HEK293 (cell line): ENCODE measurements at regions not wholly inside any gene's neighbourhood (a gene's known extent, or its start where the extent isn't known, plus 50 kb on each side); places are given as distances from the start of the nearest gene placed in this dataset.

Source experiments
- CTCF ChIA-PET: fragments of 350-600 bp; formaldehyde crosslinking; extraction: SDS; loops from one replicate; lab custom pipeline; 2021; ENCODE audit warnings: antibody characterized with exemption; lab: Yijun Ruan, JAX
- POLR2A ChIA-PET: fragments of 300-600 bp; formaldehyde crosslinking; extraction: SDS; loops from one replicate; lab custom pipeline; 2020; ENCODE audit warnings: antibody characterized with exemption, inconsistent platforms; lab: Yijun Ruan, JAX
- H3K27ac ChIP-seq: fragments of 200-500 bp; sonication (Bioruptor generic); 2 replicates; pipeline ENCODE4 v1.5.1; 2014; ENCODE audit warnings: low read depth, low read length, control low read depth, inconsistent platforms; ENCODE audit errors: extremely low read depth
- H3K36me3 ChIP-seq, 2 experiments: fragments of 200-500 bp in 1 of 2; sonication (Bioruptor generic) in 1 of 2; 1 replicate in 1 of 2; 2 replicates in 1 of 2; pipeline ENCODE4 v1.5.1; 2014 to 2017; ENCODE audit warnings: inconsistent platforms in 2 of 2, low read length in 2 of 2; ENCODE audit not compliant: control insufficient read depth in 2 of 2, insufficient read depth in 1 of 2
- H3K4me1 ChIP-seq: fragments of 200-500 bp; sonication (Bioruptor generic); 2 replicates; pipeline ENCODE4 v1.5.1; 2014; ENCODE audit warnings: mild to moderate bottlenecking, low read length, inconsistent platforms; ENCODE audit not compliant: control insufficient read depth, insufficient read depth
- H3K4me3 ChIP-seq: 2 replicates; pipeline ENCODE4 v1.5.1; 2011; ENCODE audit warnings: low read depth, mild to moderate bottlenecking, control low read depth, low read length, moderate library complexity
- H3K9me3 ChIP-seq: fragments of 200-500 bp; sonication (Bioruptor generic); 2 replicates; pipeline ENCODE4 v1.5.1; 2014; ENCODE audit warnings: low read depth, low read length, inconsistent platforms; ENCODE audit not compliant: control insufficient read depth, insufficient read depth
- GLI4 ChIP-seq: fragments of 450-650 bp; formaldehyde crosslinking; IDR thresholded peaks from 2 replicates; pipeline ENCODE4 v1.5.1; 2016; ENCODE audit warnings: missing biosample characterization, missing genetic modification characterization
- INSM2 ChIP-seq: fragments of 450-650 bp; formaldehyde crosslinking; IDR thresholded peaks from 2 replicates; pipeline ENCODE4 v1.5.1; 2016; ENCODE audit warnings: missing biosample characterization, missing genetic modification characterization
- KLF16 ChIP-seq: fragments of 450-650 bp; formaldehyde crosslinking; IDR thresholded peaks from 2 replicates; pipeline ENCODE4 v1.5.1; 2017; ENCODE audit warnings: missing biosample characterization, missing genetic modification characterization
- KLF17 ChIP-seq: fragments of 450-650 bp; formaldehyde crosslinking; IDR thresholded peaks from 2 replicates; pipeline ENCODE4 v1.5.1; 2016; ENCODE audit warnings: missing biosample characterization, missing genetic modification characterization
- KLF7 ChIP-seq: fragments of 450-650 bp; formaldehyde crosslinking; IDR thresholded peaks from 2 replicates; pipeline ENCODE4 v1.5.1; 2016; ENCODE audit warnings: missing biosample characterization, missing genetic modification characterization, borderline replicate concordance
- OVOL3 ChIP-seq: fragments of 450-650 bp; formaldehyde crosslinking; IDR thresholded peaks from 2 replicates; pipeline ENCODE4 v1.5.1; 2016; ENCODE audit warnings: missing biosample characterization, missing genetic modification characterization
- PATZ1 ChIP-seq: fragments of 450-650 bp; formaldehyde crosslinking; IDR thresholded peaks from 2 replicates; pipeline ENCODE4 v1.5.1; 2016; ENCODE audit warnings: missing biosample characterization, missing genetic modification characterization
- SCRT1 ChIP-seq: fragments of 450-650 bp; formaldehyde crosslinking; IDR thresholded peaks from 2 replicates; pipeline ENCODE4 v1.5.1; 2016; ENCODE audit warnings: missing biosample characterization, missing genetic modification characterization, borderline replicate concordance
- WT1 ChIP-seq: fragments of 450-650 bp; formaldehyde crosslinking; IDR thresholded peaks from 2 replicates; pipeline ENCODE4 v1.5.1; 2016; ENCODE audit warnings: missing biosample characterization, missing genetic modification characterization
- ZBTB1 ChIP-seq: fragments of 450-650 bp; formaldehyde crosslinking; IDR thresholded peaks from 2 replicates; pipeline ENCODE4 v1.5.1; 2016; ENCODE audit warnings: missing biosample characterization, missing genetic modification characterization
- ZBTB7A ChIP-seq: fragments of 450-650 bp; formaldehyde crosslinking; IDR thresholded peaks from 2 replicates; pipeline ENCODE4 v1.5.1; 2016; ENCODE audit warnings: low read depth, missing biosample characterization, missing genetic modification characterization
- ZNF10 ChIP-seq: fragments of 450-650 bp; formaldehyde crosslinking; IDR thresholded peaks from 2 replicates; pipeline ENCODE4 v1.5.1; 2017; ENCODE audit warnings: missing biosample characterization, missing genetic modification characterization
- ZNF138 ChIP-seq: fragments of 450-650 bp; formaldehyde crosslinking; IDR thresholded peaks from 2 replicates; pipeline ENCODE4 v1.5.1; 2016; ENCODE audit warnings: missing biosample characterization, missing genetic modification characterization, borderline replicate concordance
- ZNF155 ChIP-seq: fragments of 450-650 bp; formaldehyde crosslinking; IDR thresholded peaks from 2 replicates; pipeline ENCODE4 v1.5.1; 2016; ENCODE audit warnings: missing biosample characterization, missing genetic modification characterization
- ZNF184 ChIP-seq: fragments of 450-650 bp; IDR thresholded peaks from 2 replicates; pipeline ENCODE4 v1.5.1; 2018; ENCODE audit warnings: missing biosample characterization, mild to moderate bottlenecking, missing genetic modification characterization
- ZNF239 ChIP-seq: fragments of 450-650 bp; formaldehyde crosslinking; IDR thresholded peaks from 2 replicates; pipeline ENCODE4 v1.5.1; 2016; ENCODE audit warnings: missing biosample characterization, missing genetic modification characterization
- ZNF248 ChIP-seq: fragments of 450-650 bp; formaldehyde crosslinking; IDR thresholded peaks from 2 replicates; pipeline ENCODE4 v1.5.1; 2017; ENCODE audit warnings: missing biosample characterization, missing genetic modification characterization
- ZNF280C ChIP-seq: fragments of 450-650 bp; formaldehyde crosslinking; IDR thresholded peaks from 2 replicates; pipeline ENCODE4 v1.5.1; 2016; ENCODE audit warnings: missing biosample characterization, missing genetic modification characterization
- ZNF354C ChIP-seq: fragments of 450-650 bp; formaldehyde crosslinking; IDR thresholded peaks from 2 replicates; pipeline ENCODE4 v1.5.1; 2016; ENCODE audit warnings: missing biosample characterization, missing genetic modification characterization, low read depth, borderline replicate concordance
- ZNF433 ChIP-seq: fragments of 450-650 bp; formaldehyde crosslinking; IDR thresholded peaks from 2 replicates; pipeline ENCODE4 v1.5.1; 2016; ENCODE audit warnings: missing biosample characterization, missing genetic modification characterization, low read depth
- ZNF510 ChIP-seq: fragments of 450-650 bp; formaldehyde crosslinking; IDR thresholded peaks from 2 replicates; pipeline ENCODE4 v1.5.1; 2018; ENCODE audit warnings: mild to moderate bottlenecking, missing genetic modification characterization, missing biosample characterization; ENCODE audit not compliant: insufficient replicate concordance
- ZNF514 ChIP-seq: fragments of 450-650 bp; formaldehyde crosslinking; IDR thresholded peaks from 2 replicates; pipeline ENCODE4 v1.5.1; 2016; ENCODE audit warnings: missing biosample characterization, missing genetic modification characterization
- ZNF548 ChIP-seq: fragments of 450-650 bp; formaldehyde crosslinking; IDR thresholded peaks from 2 replicates; pipeline ENCODE4 v1.5.1; 2016; ENCODE audit warnings: missing biosample characterization, missing genetic modification characterization
- ZNF580 ChIP-seq: fragments of 450-650 bp; formaldehyde crosslinking; IDR thresholded peaks from 2 replicates; pipeline ENCODE4 v1.5.1; 2016; ENCODE audit warnings: missing biosample characterization, missing genetic modification characterization
- ZNF692 ChIP-seq: fragments of 450-650 bp; formaldehyde crosslinking; IDR thresholded peaks from 2 replicates; pipeline ENCODE4 v1.5.1; 2016; ENCODE audit warnings: missing biosample characterization, missing genetic modification characterization
- ZNF830 ChIP-seq: fragments of 450-650 bp; IDR thresholded peaks from 2 replicates; pipeline ENCODE4 v1.5.0; 2018; ENCODE audit warnings: missing biosample characterization, missing genetic modification characterization, low read depth, mild to moderate bottlenecking, moderate library complexity
- ZNF837 ChIP-seq: fragments of 450-650 bp; formaldehyde crosslinking; IDR thresholded peaks from 2 replicates; pipeline ENCODE4 v1.5.1; 2016; ENCODE audit warnings: missing biosample characterization, missing genetic modification characterization
- ZSCAN30 ChIP-seq: fragments of 450-650 bp; IDR thresholded peaks from 2 replicates; pipeline ENCODE4 v1.5.1; 2018; ENCODE audit warnings: missing biosample characterization, mild to moderate bottlenecking, missing genetic modification characterization, moderate library complexity
- ZXDB ChIP-seq: fragments of 450-650 bp; formaldehyde crosslinking; IDR thresholded peaks from 2 replicates; pipeline ENCODE4 v1.5.1; 2016; ENCODE audit warnings: missing biosample characterization, missing genetic modification characterization

- Histone ChIP-seq H3K27ac (no peak overlapping the region), H3K36me3 (no peaks in the 10 kb centered on the region), H3K4me1 (no peaks in the 10 kb centered on the region), H3K4me3 (no peak overlapping the region), H3K9me3 (no peaks in the 10 kb centered on the region)
- POLR2A ChIA-PET, result no interaction called here
- CTCF ChIA-PET, result interaction anchor here (0.7 kb wide), 1 partner anchor 9 kb away, joined by 3 read pairs; no protein-coding TSS in a partner anchor
- TF ChIP-seq INSM2 (tag by site-specific recombination) (no peak), ZNF248 (tag by site-specific recombination) (no peak), ZSCAN30 (tag by site-specific recombination) (no peak), ZNF10 (tag by site-specific recombination) (no peak), ZNF837 (tag by site-specific recombination) (no peak), ZNF280C (no peak), ZNF239 (tag by site-specific recombination) (no peak), ZBTB1 (no peak), ZNF433 (tag by site-specific recombination) (no peak), ZNF830 (tag by site-specific recombination) (no peak), KLF16 (tag by site-specific recombination) (no peak), ZNF138 (no peak), ZNF580 (tag by site-specific recombination) (no peak), SCRT1 (tag by site-specific recombination) (no peak), ZNF354C (tag by site-specific recombination) (no peak)
Observed at GRCh38 chr11:23318670-23319069, 458.4 kb upstream of the CCDC179 start.

- Histone ChIP-seq H3K4me3 (no peak overlapping the region), H3K36me3 (no peaks in the 10 kb centered on the region), H3K9me3 (no peaks in the 10 kb centered on the region), H3K27ac (no peak overlapping the region), H3K4me1 (no peaks in the 10 kb centered on the region)
- ChIA-PET CTCF (no interaction called here), POLR2A (no interaction called here)
- no peak for TF ChIP-seq ZNF184 (tag by site-specific recombination)
- TF ChIP-seq ZNF354C (tag by site-specific recombination), result no peak
- no peak for TF ChIP-seq ZBTB1
- TF ChIP-seq ZNF692 (tag by site-specific recombination), result no peak
- no peak for TF ChIP-seq OVOL3
- no peak for TF ChIP-seq ZBTB7A
- no peak for TF ChIP-seq ZNF155
- TF ChIP-seq GLI4, result no peak
- TF ChIP-seq ZNF510 (tag by site-specific recombination), result no peak
- TF ChIP-seq PATZ1 (tag by site-specific recombination), result no peak
- TF ChIP-seq KLF17, result no peak
- TF ChIP-seq ZNF548 (tag by site-specific recombination), result no peak
- TF ChIP-seq KLF7 (tag by site-specific recombination), result no peak
- TF ChIP-seq WT1 (tag by site-specific recombination), result no peak
- TF ChIP-seq ZNF514 (tag by site-specific recombination), result no peak
- TF ChIP-seq ZXDB (tag by site-specific recombination), result no peak
Observed at GRCh38 chr11:23320131-23320530, 459.9 kb upstream of the CCDC179 start.
